Stimulated activated CD4-positive, alpha-beta T cell treated with anti-CD3 and anti-CD28 coated beads, Interleukin-4, amount 100 ng/mL, for 4 hours (primary cell): ENCODE measurements at regions not wholly inside any gene's neighbourhood (a gene's known extent, or its start where the extent isn't known, plus 50 kb on each side); places are given as distances from the start of the nearest gene placed in this dataset.
"Not testable (repeated sequence)": the region's sequence is repeated elsewhere in the genome, so short reads cannot be mapped to it uniquely, and the experiment has no call there.

ENCODE experiments used
- DNase-seq, 2 experiments: peaks; one replicate each; pipeline ENCODE4 v3.0.0-alpha.2; 2020

- DNase-seq: not testable (repeated sequence)
These were observed 98.1 kb downstream of the RTP4 start for GRCh38 chr3:187466306-187466705.

- DNase-seq: no peak
These were observed 97.3 kb downstream of the RTP4 start for GRCh38 chr3:187465503-187465902.

- no peak for DNase-seq
These were observed 96.5 kb downstream of the RTP4 start for GRCh38 chr3:187464682-187465081.

- DNase-seq: no peak
These were observed 90.7 kb downstream of the RTP4 start for GRCh38 chr3:187458921-187459320.

- DNase-seq: no peak
These were observed 90.2 kb downstream of the RTP4 start for GRCh38 chr3:187458383-187458782.

- no peak for DNase-seq
These were observed 88.1 kb downstream of the RTP4 start for GRCh38 chr3:187456250-187456649.

GRCh38 chr3:187454085-187454815, 86.1 kb downstream of the RTP4 start:
- no peak for DNase-seq

- DNase-seq: no peak
These were observed 82.4 kb downstream of the RTP4 start for GRCh38 chr3:187450431-187451190.

GRCh38 chr3:187448674-187449073, 80.5 kb downstream of the RTP4 start:
- no peak for DNase-seq

- no peak for DNase-seq
These were observed 79.6 kb downstream of the RTP4 start for GRCh38 chr3:187447737-187448136.

- DNase-seq: no peak
These were observed 77.2 kb downstream of the RTP4 start for GRCh38 chr3:187445356-187445755.

GRCh38 chr3:187434524-187434923, 66.3 kb downstream of the RTP4 start:
- DNase-seq: no peak

- DNase-seq: no peak
These were observed 62.4 kb downstream of the RTP4 start for GRCh38 chr3:187430576-187430975.
